IMR-90 (cell line): ENCODE measurements at regions not wholly inside any gene's neighbourhood (a gene's known extent, or its start where the extent isn't known, plus 50 kb on each side); places are given as distances from the start of the nearest gene placed in this dataset.

Experiments
- ATAC-seq: fragments of 200-7000 bp; cut with Tn5 transposase; 2 replicates; pipeline ENCODE4 v1.9.1; 2020; ENCODE audit warnings: low read depth, mild to moderate bottlenecking, moderate library complexity
- BruUV-seq: library from RNA; stranded (reverse); fragments of 400-500 nt; replicated peaks from 2 replicates; lab custom pipeline; 2021; lab: Mats Ljungman, UMichigan
- CTCF ChIA-PET: fragments of 300-600 bp; formaldehyde crosslinking; extraction: SDS; loops from one replicate; lab custom pipeline; 2021; ENCODE audit warnings: antibody characterized with exemption; lab: Yijun Ruan, JAX
- POLR2A ChIA-PET: fragments of 300-600 bp; sonication (Branson Sonifier 250); formaldehyde crosslinking; loops from one replicate; lab custom pipeline; 2022; ENCODE audit warnings: antibody characterized with exemption; ENCODE audit not compliant: unreplicated experiment; lab: Charles Lee
- DNase-seq: peaks from one replicate; pipeline ENCODE4 v3.0.0; 2013
- H2AFZ ChIP-seq: replicated peaks from 2 replicates; pipeline ENCODE3; 2013; ENCODE audit warnings: low read length, mild to moderate bottlenecking; ENCODE audit not compliant: poor library complexity
- H2AK5ac ChIP-seq: 2 replicates; pipeline ENCODE4 v1.6.1; 2013; ENCODE audit warnings: low read depth, low read length, inconsistent platforms
- H2AK9ac ChIP-seq: replicated peaks from 2 replicates; pipeline ENCODE3; 2013; ENCODE audit warnings: mild to moderate bottlenecking, low read depth, low read length, moderate library complexity; ENCODE audit not compliant: poor library complexity
- H2BK120ac ChIP-seq: 2 replicates; pipeline ENCODE4 v1.6.1; 2013; ENCODE audit warnings: low read depth, low read length, inconsistent platforms
- H2BK15ac ChIP-seq: 3 replicates; pipeline ENCODE4 v1.6.1; 2013; ENCODE audit warnings: low read depth, low read length, inconsistent platforms
- H2BK20ac ChIP-seq: 2 replicates; pipeline ENCODE4 v1.6.1; 2013; ENCODE audit warnings: low read depth, mild to moderate bottlenecking, inconsistent platforms, low read length, moderate library complexity
- H2BK5ac ChIP-seq: 2 replicates; pipeline ENCODE4 v1.6.1; 2013; ENCODE audit warnings: mild to moderate bottlenecking, low read depth, low read length, inconsistent platforms; ENCODE audit not compliant: poor library complexity, severe bottlenecking
- H3K14ac ChIP-seq: replicated peaks from 2 replicates; pipeline ENCODE4 v1.6.1; 2013; ENCODE audit warnings: low read depth, low read length, inconsistent platforms
- H3K18ac ChIP-seq: 2 replicates; pipeline ENCODE4 v1.6.1; 2013; ENCODE audit warnings: low read depth, low read length, control low read depth
- H3K23ac ChIP-seq: 2 replicates; pipeline ENCODE4 v1.6.1; 2013; ENCODE audit warnings: low read depth, low read length, inconsistent platforms
- H3K27ac ChIP-seq: 2 replicates; pipeline ENCODE4 v1.5.1; 2013; ENCODE audit warnings: mild to moderate bottlenecking, control low read depth, low read length; ENCODE audit not compliant: insufficient read depth
- H3K27me3 ChIP-seq: 2 replicates; pipeline ENCODE4 v1.6.1; 2013; ENCODE audit warnings: low read length; ENCODE audit not compliant: control insufficient read depth, insufficient read depth
- H3K36me3 ChIP-seq: 2 replicates; pipeline ENCODE4 v1.6.1; 2013; ENCODE audit warnings: low read length, mixed read lengths; ENCODE audit not compliant: control insufficient read depth, insufficient read depth
- H3K4ac ChIP-seq: 2 replicates; pipeline ENCODE4 v1.6.1; 2013; ENCODE audit warnings: low read depth, low read length, inconsistent platforms
- H3K4me1 ChIP-seq: 2 replicates; pipeline ENCODE4 v1.6.1; 2013; ENCODE audit warnings: low read length, mixed read lengths; ENCODE audit not compliant: control insufficient read depth, insufficient read depth
- H3K4me2 ChIP-seq: 2 replicates; pipeline ENCODE4 v1.6.1; 2013; ENCODE audit warnings: low read depth, mild to moderate bottlenecking, control low read depth, low read length, moderate library complexity
- H3K4me3 ChIP-seq: 2 replicates; pipeline ENCODE4 v1.5.1; 2013; ENCODE audit warnings: low read depth, mild to moderate bottlenecking, control low read depth, low read length, moderate library complexity; ENCODE audit not compliant: insufficient read depth
- H3K56ac ChIP-seq: 2 replicates; pipeline ENCODE4 v1.6.1; 2013; ENCODE audit warnings: low read length, inconsistent platforms; ENCODE audit not compliant: insufficient read depth; ENCODE audit errors: extremely low read depth
- H3K79me1 ChIP-seq, 2 experiments: 2 replicates each; pipeline ENCODE4 v1.6.1; 2013; ENCODE audit warnings: low read length in 2 of 2, inconsistent platforms in 1 of 2, low read depth in 1 of 2
- H3K9ac ChIP-seq: 2 replicates; pipeline ENCODE4 v1.6.1; 2013; ENCODE audit warnings: low read depth, low read length, control low read depth
- H3K9me1 ChIP-seq: 2 replicates; pipeline ENCODE4 v1.6.1; 2013; ENCODE audit warnings: low read length, inconsistent platforms; ENCODE audit not compliant: insufficient read depth
- H3K9me3 ChIP-seq: 2 replicates; pipeline ENCODE4 v1.6.1; 2013; ENCODE audit warnings: low read length; ENCODE audit not compliant: control insufficient read depth, insufficient read depth
- H4K20me1 ChIP-seq: 2 replicates; pipeline ENCODE4 v1.6.1; 2013; ENCODE audit warnings: low read length, inconsistent platforms; ENCODE audit not compliant: insufficient read depth
- H4K5ac ChIP-seq: 2 replicates; pipeline ENCODE4 v1.6.1; 2013; ENCODE audit warnings: mild to moderate bottlenecking, low read depth, low read length, control low read depth
- H4K8ac ChIP-seq, 2 experiments: 2 replicates each; pipeline ENCODE4 v1.6.1; 2013; ENCODE audit warnings: low read depth in 2 of 2, low read length in 2 of 2, control low read depth in 1 of 2, inconsistent platforms in 1 of 2
- H4K91ac ChIP-seq: 2 replicates; pipeline ENCODE4 v1.6.1; 2013; ENCODE audit warnings: low read depth, low read length, inconsistent platforms; ENCODE audit not compliant: insufficient read depth
- BHLHE40 ChIP-seq: fragments of 150-350 bp; IDR thresholded peaks from 2 replicates; pipeline ENCODE4 v1.6.1; 2016; ENCODE audit warnings: mild to moderate bottlenecking, low read depth, low read length
- CEBPB ChIP-seq: IDR thresholded peaks from 2 replicates; pipeline ENCODE4 v1.6.1; 2012; ENCODE audit warnings: low read depth, low read length, improper control_type of control experiment
- CHD1 ChIP-seq: IDR thresholded peaks from 2 replicates; pipeline ENCODE4 v1.6.1; 2012; ENCODE audit warnings: low read depth, low read length, improper control_type of control experiment
- CTCF ChIP-seq: conservative IDR thresholded peaks from 2 replicates; pipeline ENCODE4 v1.5.1; 2012; ENCODE audit warnings: mild to moderate bottlenecking, low read depth, low read length, improper control_type of control experiment
- ELK1 ChIP-seq: fragments of 150-350 bp; IDR thresholded peaks from 2 replicates; pipeline ENCODE4 v1.6.1; 2016; ENCODE audit warnings: low read depth, mild to moderate bottlenecking, low read length, moderate library complexity, borderline replicate concordance
- FOS ChIP-seq: fragments of 150-350 bp; IDR thresholded peaks from 2 replicates; pipeline ENCODE4 v1.6.1; 2016; ENCODE audit warnings: low read depth, low read length
- MAFK ChIP-seq: IDR thresholded peaks from 2 replicates; pipeline ENCODE4 v1.6.1; 2012; ENCODE audit warnings: low read depth, low read length, improper control_type of control experiment
- MAZ ChIP-seq: IDR thresholded peaks from 2 replicates; pipeline ENCODE4 v1.6.1; 2012; ENCODE audit warnings: low read depth, mild to moderate bottlenecking, low read length, improper control_type of control experiment, moderate library complexity, borderline replicate concordance
- MXI1 ChIP-seq: IDR thresholded peaks from 2 replicates; pipeline ENCODE4 v1.6.1; 2012; ENCODE audit warnings: low read depth, mild to moderate bottlenecking, low read length, moderate library complexity, borderline replicate concordance
- NFE2L2 ChIP-seq: fragments of 150-350 bp; IDR thresholded peaks from 2 replicates; pipeline ENCODE4 v1.6.1; 2016; ENCODE audit warnings: low read depth, mild to moderate bottlenecking, low read length
- POLR2A ChIP-seq: IDR thresholded peaks from 2 replicates; pipeline ENCODE4 v1.6.1; 2012; ENCODE audit warnings: mild to moderate bottlenecking, low read depth, low read length
- RAD21 ChIP-seq: IDR thresholded peaks from 2 replicates; pipeline ENCODE4 v1.6.1; 2012; ENCODE audit warnings: low read length, improper control_type of control experiment
- RCOR1 ChIP-seq: IDR thresholded peaks from 2 replicates; pipeline ENCODE4 v1.6.1; 2012; ENCODE audit warnings: mild to moderate bottlenecking, low read length, improper control_type of control experiment; ENCODE audit not compliant: insufficient replicate concordance
- RFX5 ChIP-seq: IDR thresholded peaks from 2 replicates; pipeline ENCODE4 v1.8.0; 2012; ENCODE audit warnings: low read depth, mild to moderate bottlenecking, low read length, moderate library complexity
- SMC3 ChIP-seq: fragments of 150-350 bp; IDR thresholded peaks from 2 replicates; pipeline ENCODE4 v1.6.1; 2016; ENCODE audit warnings: low read depth, mild to moderate bottlenecking, antibody characterized with exemption, low read length, moderate library complexity
- USF2 ChIP-seq: fragments of 150-350 bp; IDR thresholded peaks from 2 replicates; pipeline ENCODE4 v1.6.1; 2017; ENCODE audit warnings: mild to moderate bottlenecking, antibody characterized with exemption, low read length, low read depth
- WGBS, 2 experiments: methylation state at CpG; one replicate each; pipeline versions ENCODE4 v1.1.5 to v1.1.7; 2013; ENCODE audit warnings: missing lambda C conversion rate in 2 of 2; ENCODE audit not compliant: insufficient read length in 1 of 2; ENCODE audit errors: extremely low coverage in 2 of 2; 5-methylcytosine and 5-hydroxymethylcytosine counted together
- dilution Hi-C: fragments of 300-500 bp; cut with HindIII; formaldehyde crosslinking; loops from one replicate; pipeline ENCODE4 v1.14.3; 2018; ENCODE audit warnings: low sequenced_read_pairs; ENCODE audit not compliant: unreplicated experiment
- in situ Hi-C: fragments of 300-500 bp; cut with MboI; formaldehyde crosslinking; loops from 3 replicates; pipeline ENCODE4 v1.14.3; 2019; ENCODE audit warnings: low sequenced_read_pairs, inconsistent platforms, mixed read lengths
- intact Hi-C: fragments of 100-400 bp; cut with micrococcal nuclease; formaldehyde crosslinking; loops from 2 replicates; pipeline ENCODE4 v1.10.0; 2022

GRCh38 chr12:107590814-107591375 is 94.7 kb upstream of the PWP1 start:
- no peak overlapping the region for H2BK15ac ChIP-seq
- intact Hi-C loops (no loop called here), in situ Hi-C loops (no loop called here), dilution Hi-C loops (no loop called here)
- no peak overlapping the region for H3K18ac ChIP-seq
- H2BK20ac ChIP-seq, result no peak overlapping the region
- H3K36me3 ChIP-seq, result no peaks in the 10 kb centered on the region
- H2AFZ ChIP-seq, result no peak overlapping the region
- no peak overlapping the region for H2BK5ac ChIP-seq
- DNase-seq (peak; percentile 17), ATAC-seq (no peak)
- H3K4me1 ChIP-seq, result no peaks in the 10 kb centered on the region; the same call in 1 of the 2 replicates
- no peaks in the 10 kb centered on the region for H3K79me1 ChIP-seq
- H4K8ac ChIP-seq, result no peak overlapping the region
- H3K14ac ChIP-seq, result no peak overlapping the region
- H3K9me3 ChIP-seq, result peaks cover 2% of the 10 kb centered on the region
- H3K4me2 ChIP-seq, result no peak overlapping the region
- no TSS peak for BruUV-seq
- H4K5ac ChIP-seq, result no peak overlapping the region
- no peak overlapping the region for H2AK5ac ChIP-seq
- H3K9me1 ChIP-seq, result no peaks in the 10 kb centered on the region
- H3K56ac ChIP-seq, result no peak overlapping the region
- CTCF ChIA-PET, result no interaction called here
- POLR2A ChIA-PET, result no interaction called here
- no peak overlapping the region for H3K27ac ChIP-seq
- H3K4ac ChIP-seq, result no peak overlapping the region
- no peak overlapping the region for H3K23ac ChIP-seq
- H3K9ac ChIP-seq, result no peak overlapping the region
- H3K27me3 ChIP-seq, result no peaks in the 10 kb centered on the region; the same call in 1 of the 2 replicates
- WGBS, 2 experiments, result no CpG with 5 or more reads among the region's 2 CpGs
- H2AK9ac ChIP-seq, result no peak overlapping the region
- no peaks in the 10 kb centered on the region for H4K20me1 ChIP-seq
- H3K4me3 ChIP-seq, result no peak overlapping the region
- H2BK120ac ChIP-seq, result no peak overlapping the region
- H4K91ac ChIP-seq, result no peak overlapping the region
- TF ChIP-seq CTCF (no peak), RFX5 (no peak), ELK1 (no peak), SMC3 (no peak), CHD1 (no peak), MAFK (no peak), CEBPB (no peak), MAZ (no peak), NFE2L2 (no peak), USF2 (no peak), RAD21 (no peak), RCOR1 (no peak), BHLHE40 (no peak), MXI1 (no peak), POLR2A (no peak), FOS (no peak)
